Esophagus muscularis mucosa (tissue), 3 donors: ENCODE measurements at regions not wholly inside any gene's neighbourhood (a gene's known extent, or its start where the extent isn't known, plus 50 kb on each side); places are given as distances from the start of the nearest gene placed in this dataset.
"Not testable (repeated sequence)": the region's sequence is repeated elsewhere in the genome, so short reads cannot be mapped to it uniquely, and the experiment has no call there.

Experiments used
- POLR2A ChIP-seq: fragments of 450-650 bp; IDR thresholded peaks from one replicate; pipeline ENCODE4 v1.6.1; 2017; ENCODE audit warnings: antibody characterized with exemption, moderate library complexity, mild to moderate bottlenecking, low read depth
- POLR2AphosphoS5 ChIP-seq, 2 donors: sonication (generic); formaldehyde crosslinking; IDR thresholded peaks; one replicate each; pipeline ENCODE4 v1.6.1; 2017; ENCODE audit warnings: antibody characterized with exemption in 2 of 2
- TF ChIP-seq, protein P1 (sequence below), 3 experiments: fragments of 200-600 bp in 2 of 3; fragments of 450-650 bp in 1 of 3; sonication (generic) in 2 of 3; IDR thresholded peaks; one replicate each; pipeline ENCODE4 v1.5.1; 2017 to 2019; ENCODE audit warnings: antibody characterized with exemption in 3 of 3, mild to moderate bottlenecking in 2 of 3, moderate library complexity in 1 of 3

DNA sequence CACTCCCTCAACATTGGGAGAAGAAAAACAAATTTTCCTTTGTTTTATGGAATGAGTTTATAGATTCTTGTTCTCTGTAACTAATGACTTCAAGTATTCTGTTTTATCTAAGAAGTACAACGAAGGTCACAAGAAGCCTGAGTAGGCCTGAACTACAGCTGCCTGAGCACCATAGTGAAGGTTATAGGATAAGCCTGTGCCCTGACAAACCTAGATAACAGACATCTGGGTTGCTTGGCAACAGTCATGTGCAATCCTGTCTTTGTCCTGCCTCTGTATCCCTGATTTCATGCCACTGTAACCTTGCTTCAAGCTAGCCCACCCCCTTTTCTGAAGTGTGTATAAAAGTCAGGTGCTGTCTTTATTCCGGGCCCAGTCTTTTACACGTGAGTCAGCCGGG lies 520.8 kb downstream of the KCNJ18 start:
- TF ChIP-seq, protein P1, sequence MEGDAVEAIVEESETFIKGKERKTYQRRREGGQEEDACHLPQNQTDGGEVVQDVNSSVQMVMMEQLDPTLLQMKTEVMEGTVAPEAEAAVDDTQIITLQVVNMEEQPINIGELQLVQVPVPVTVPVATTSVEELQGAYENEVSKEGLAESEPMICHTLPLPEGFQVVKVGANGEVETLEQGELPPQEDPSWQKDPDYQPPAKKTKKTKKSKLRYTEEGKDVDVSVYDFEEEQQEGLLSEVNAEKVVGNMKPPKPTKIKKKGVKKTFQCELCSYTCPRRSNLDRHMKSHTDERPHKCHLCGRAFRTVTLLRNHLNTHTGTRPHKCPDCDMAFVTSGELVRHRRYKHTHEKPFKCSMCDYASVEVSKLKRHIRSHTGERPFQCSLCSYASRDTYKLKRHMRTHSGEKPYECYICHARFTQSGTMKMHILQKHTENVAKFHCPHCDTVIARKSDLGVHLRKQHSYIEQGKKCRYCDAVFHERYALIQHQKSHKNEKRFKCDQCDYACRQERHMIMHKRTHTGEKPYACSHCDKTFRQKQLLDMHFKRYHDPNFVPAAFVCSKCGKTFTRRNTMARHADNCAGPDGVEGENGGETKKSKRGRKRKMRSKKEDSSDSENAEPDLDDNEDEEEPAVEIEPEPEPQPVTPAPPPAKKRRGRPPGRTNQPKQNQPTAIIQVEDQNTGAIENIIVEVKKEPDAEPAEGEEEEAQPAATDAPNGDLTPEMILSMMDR (IDR thresholded peaks at IDR 0.05), result not testable (repeated sequence)
- not testable (repeated sequence) for TF ChIP-seq POLR2AphosphoS5 (IDR thresholded peaks at IDR 0.05); POLR2A
